ENCODE measurements at regions not wholly inside any gene's neighbourhood (a gene's known extent, or its start where the extent isn't known, plus 50 kb on each side); places are given as distances from the start of the nearest gene placed in this dataset.

GRCh38 chr13:64958106-64958505 is 2272.0 kb downstream of the PCDH9 start:
- no peak for DNase-seq

- no peak for DNase-seq
Measured at GRCh38 chr13:64938660-64939059, 2291.5 kb downstream of the PCDH9 start.

DNA sequence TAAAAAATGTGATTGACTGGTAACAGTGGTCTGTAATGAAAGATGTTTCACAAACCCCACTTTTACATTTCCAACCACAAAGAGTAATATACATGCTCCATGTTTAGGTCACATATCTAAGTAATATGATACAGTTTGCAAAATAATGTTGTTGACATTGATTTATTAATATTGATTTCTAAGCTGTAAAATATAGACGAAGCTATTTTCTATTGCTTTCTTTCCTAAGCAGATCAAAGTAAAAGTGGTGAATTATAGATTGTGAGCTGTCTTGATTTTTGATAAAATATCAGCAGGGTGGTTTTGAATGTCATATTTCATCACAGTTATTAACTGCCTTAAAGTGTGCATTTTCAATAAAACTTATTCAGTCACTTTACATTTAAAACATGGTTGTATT is 2292.8 kb downstream of the PCDH9 start:
- DNase-seq, result no peak

DNA sequence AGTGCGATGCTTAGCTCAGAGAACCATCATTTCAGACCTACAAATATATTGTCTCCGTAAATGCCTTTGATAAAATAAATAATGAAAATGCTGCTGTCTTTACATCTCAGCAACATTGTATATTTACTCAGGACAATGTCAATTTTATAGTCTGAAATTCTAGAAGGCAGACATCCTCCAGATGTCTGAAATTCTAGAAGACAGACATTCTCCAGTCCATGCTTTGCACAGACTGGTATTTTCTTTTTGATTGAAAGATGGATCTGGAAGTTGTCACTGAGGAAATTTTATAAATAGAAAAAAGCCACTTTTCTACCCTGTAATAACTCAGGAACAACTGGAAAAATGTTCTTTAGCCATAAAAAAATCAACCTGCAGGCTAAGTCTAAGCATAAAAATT is 2293.3 kb downstream of the PCDH9 start:
- no peak for DNase-seq

GRCh38 chr13:64935441-64935840 is 2294.7 kb downstream of the PCDH9 start:
- no peak for DNase-seq

GRCh38 chr13:64934569-64935362 is 2295.4 kb downstream of the PCDH9 start:
- no peak for DNase-seq

- no peak for DNase-seq
Measured at GRCh38 chr13:64930636-64931035, 2299.5 kb downstream of the PCDH9 start.

DNA sequence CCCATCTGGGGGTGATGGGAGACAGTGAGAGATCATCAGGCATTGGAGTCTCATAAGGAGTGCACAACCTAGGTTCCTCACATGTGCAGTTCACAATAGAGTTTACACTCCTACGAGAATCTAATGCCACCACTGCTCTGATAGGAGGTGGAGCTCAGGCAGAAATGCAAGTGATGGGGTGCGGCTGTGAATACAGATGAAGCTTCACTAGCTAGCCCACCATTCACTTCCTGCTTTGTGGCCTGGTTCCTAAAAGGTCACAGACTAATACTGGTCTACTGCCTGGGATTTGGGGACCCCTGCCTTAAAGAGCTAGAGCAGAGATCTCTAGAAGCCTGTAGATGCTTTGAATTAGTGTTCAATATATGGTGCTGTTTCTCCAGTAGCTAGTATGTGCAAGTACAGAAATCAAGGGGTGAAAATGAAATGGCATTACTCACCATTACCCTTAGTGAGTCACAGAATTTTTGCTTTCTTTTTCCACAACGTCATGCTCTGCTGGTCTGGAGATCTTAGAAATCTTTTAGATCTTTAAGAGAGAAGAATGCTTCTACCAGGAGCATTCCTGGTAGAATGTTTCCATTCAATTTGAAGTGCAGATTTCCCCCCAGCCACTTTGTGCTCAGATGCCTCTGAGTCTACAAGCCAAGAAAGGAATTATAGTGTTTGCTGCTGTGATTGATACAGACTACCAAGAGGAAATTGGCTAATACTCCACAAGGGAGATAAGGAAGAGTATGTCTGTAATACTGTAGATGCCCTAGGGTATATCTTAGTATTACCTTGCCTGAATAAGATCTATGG is 2301.2 kb downstream of the PCDH9 start:
- DNase-seq, result no peak

DNA sequence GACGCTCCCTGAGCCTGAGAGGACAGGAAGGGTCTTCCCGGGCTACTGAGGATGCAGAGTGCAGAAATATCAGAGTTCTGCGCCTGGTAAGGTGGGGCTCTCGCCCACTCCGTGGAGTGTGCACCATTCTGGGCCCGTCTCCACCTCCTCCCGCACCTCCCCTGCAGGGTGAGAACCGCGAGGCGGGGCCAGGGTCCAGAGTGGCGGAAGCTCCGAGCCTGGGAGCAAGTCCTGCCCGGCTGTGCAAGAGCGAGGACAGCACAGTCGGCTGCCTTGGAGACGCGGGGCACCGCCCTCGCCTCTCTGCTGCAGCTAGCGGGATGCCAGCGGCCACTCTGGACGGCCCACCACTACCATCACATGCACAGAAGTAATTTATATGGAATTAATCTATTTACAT is 2304.4 kb downstream of the PCDH9 start:
- DNase-seq, result no peak

DNA sequence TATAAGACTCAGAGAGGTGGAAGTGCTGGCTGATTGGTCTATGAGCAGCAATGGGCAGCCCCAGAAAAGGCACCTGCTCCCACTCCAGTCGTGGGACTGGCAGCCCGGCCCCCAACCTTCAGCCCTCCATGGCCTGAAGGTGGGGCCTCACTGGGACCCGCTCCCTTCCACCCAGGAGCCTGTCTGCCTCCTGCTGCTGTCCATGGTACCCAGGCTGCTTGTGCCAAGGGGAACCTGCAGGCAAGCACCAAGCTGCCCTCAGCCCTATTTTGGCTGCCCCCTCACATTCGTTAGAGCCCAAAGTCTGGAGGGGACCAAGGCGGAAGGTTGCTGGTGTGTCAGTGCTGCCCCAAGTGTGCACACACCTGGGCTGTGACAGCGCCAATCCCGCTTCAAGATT is 2304.9 kb downstream of the PCDH9 start:
- DNase-seq, result no peak

DNA sequence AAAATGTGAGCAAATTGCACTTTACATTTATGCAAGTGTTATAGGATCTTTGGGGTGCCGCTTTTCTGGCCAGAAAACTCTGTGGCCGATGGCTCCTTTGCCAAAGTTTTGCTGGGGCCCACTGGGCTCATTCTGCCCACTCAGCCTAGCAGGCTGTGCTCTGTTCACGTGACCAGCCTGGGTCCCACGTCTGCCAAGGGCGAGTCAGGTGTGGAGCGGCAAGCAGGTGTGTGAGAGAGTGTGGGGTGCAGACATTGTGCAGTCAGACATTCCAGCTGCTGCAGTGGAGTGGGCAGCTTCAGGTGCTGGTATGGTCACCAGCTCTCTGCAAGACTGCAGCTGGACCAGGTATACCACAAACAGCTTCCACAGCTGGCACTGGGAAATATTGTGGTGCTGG is 2305.7 kb downstream of the PCDH9 start:
- no peak for DNase-seq

- no peak for DNase-seq
Measured at GRCh38 chr13:64917566-64917965, 2312.6 kb downstream of the PCDH9 start.

GRCh38 chr13:64912141-64912540 is 2318.0 kb downstream of the PCDH9 start:
- DNase-seq, result no peak

GRCh38 chr13:64910096-64910495 is 2320.0 kb downstream of the PCDH9 start:
- no peak for DNase-seq

DNA sequence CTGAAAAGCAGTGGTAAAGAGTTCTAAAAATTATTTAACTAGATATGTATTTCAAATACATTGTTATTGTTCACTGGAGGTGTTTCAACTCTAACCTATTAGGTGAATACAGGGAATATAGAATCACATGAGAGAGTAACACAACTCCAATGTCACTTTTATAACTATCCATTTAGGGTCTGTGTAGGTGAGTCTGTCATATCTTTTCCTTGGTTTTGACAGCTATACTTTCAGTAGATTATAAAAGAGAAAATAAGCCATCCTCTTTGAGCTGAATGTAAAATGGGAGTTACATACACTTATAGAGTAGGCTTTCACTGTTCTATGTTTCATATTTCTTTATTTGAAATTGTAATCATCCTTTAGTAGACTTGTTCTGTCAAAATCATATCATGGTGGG is 2321.0 kb downstream of the PCDH9 start:
- no peak for DNase-seq

DNA sequence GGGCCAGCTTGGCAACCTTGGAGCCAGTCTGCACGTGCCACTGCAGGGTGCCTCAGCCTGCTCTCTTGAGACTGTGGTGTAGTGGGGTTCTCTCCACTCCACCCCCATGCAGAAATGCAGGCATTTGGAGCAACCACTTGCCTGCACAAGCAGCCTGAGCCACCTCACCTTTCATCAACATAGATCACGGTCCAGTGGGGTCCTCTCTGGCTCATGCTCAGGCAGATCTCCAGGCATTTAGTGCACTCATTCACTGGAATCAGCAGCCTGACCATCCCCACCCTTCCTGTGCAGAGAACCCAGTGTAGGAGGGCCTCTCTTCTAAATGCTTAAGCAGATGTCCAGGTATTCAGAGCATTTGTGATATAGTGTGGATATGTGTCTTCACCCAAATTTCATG is 2330.1 kb downstream of the PCDH9 start:
- no peak for DNase-seq

GRCh38 chr13:64884976-64885375 is 2345.2 kb downstream of the PCDH9 start:
- DNase-seq, result no peak

DNA sequence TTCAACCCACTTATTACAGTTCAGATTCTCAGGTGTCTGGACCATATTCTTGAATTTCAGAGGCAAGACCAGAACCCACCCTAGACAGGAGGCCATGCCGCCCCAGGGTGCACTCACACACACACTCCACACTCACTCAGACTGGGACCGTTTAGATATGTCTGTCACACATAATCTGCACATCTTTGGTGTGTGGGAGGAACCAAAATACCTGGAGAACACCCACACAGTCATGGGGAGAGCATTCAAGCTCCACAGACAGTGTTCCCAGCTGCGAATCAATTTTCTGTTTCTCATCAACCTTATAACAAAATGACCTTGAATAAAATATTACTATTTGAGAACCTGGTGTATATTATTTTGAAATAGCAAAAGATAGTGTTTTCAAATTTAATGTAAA is 2353.0 kb downstream of the PCDH9 start:
- no peak for DNase-seq

GRCh38 chr13:64871742-64872141 is 2358.4 kb downstream of the PCDH9 start:
- no peak for DNase-seq

- no peak for DNase-seq
Measured at GRCh38 chr13:64869539-64869938, 2360.6 kb downstream of the PCDH9 start.

- DNase-seq, result no peak
Measured at GRCh38 chr13:64867856-64868255, 2362.3 kb downstream of the PCDH9 start.

GRCh38 chr13:64866331-64866730 is 2363.8 kb downstream of the PCDH9 start:
- DNase-seq, result no peak

DNA sequence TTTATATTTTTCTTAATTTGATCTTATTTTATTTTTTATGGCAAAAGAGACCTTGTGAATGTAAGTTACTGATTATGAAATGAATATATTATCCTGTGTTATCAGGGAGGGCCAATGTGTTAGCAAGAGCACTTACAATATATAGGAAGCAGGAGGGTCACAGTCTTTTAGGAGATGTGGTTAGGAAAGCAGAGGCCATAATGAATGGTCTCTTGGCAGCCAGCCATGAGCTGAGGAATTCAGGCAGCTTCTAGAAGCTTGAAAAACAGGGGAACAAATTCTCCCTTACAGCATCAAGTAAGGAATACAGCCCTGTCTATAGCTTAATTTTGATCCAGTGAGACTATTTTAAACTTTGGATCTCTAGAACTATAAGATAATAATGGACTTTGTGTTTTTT is 2374.6 kb downstream of the PCDH9 start:
- DNase-seq, result no peak

GRCh38 chr13:64850017-64850416 is 2380.1 kb downstream of the PCDH9 start:
- DNase-seq, result no peak
